ENCODE measurements at regions not wholly inside any gene's neighbourhood (a gene's known extent, or its start where the extent isn't known, plus 50 kb on each side); places are given as distances from the start of the nearest gene placed in this dataset.
"Not testable (repeated sequence)": the region's sequence is repeated elsewhere in the genome, so short reads cannot be mapped to it uniquely, and the experiment has no call there.

- H3K4me3 ChIP-seq (replicated peaks in 1 of 2; ENCODE audit: low read depth in 2 of 2, low read length in 2 of 2): no peak overlapping the region
- TF ChIP-seq CTCF (IDR thresholded peaks at IDR 0.05; ENCODE audit: low read depth, low read length): no peak
- no peak for DNase-seq (ENCODE audit: low read depth in 2 of 2)
Observed at GRCh38 chr2:8558096-8558495, 123.8 kb upstream of the ID2 start.

- no peak for TF ChIP-seq CTCF (IDR thresholded peaks at IDR 0.05; ENCODE audit: low read depth, low read length)
- no peak overlapping the region for H3K4me3 ChIP-seq (replicated peaks in 1 of 2; ENCODE audit: low read depth in 2 of 2, low read length in 2 of 2)
- no peak for DNase-seq (ENCODE audit: low read depth in 2 of 2)
Observed at GRCh38 chr2:8558956-8559355, 122.9 kb upstream of the ID2 start.

GRCh38 chr2:8559805-8560204 is 122.1 kb upstream of the ID2 start:
- no peak for DNase-seq (ENCODE audit: low read depth in 2 of 2)
- no peak for TF ChIP-seq CTCF (IDR thresholded peaks at IDR 0.05; ENCODE audit: low read depth, low read length)
- no peak overlapping the region for H3K4me3 ChIP-seq (replicated peaks in 1 of 2; ENCODE audit: low read depth in 2 of 2, low read length in 2 of 2)

- DNase-seq (ENCODE audit: low read depth in 2 of 2); H3K4me3 ChIP-seq (replicated peaks in 1 of 2; ENCODE audit: low read depth in 2 of 2, low read length in 2 of 2): not testable (repeated sequence)
Observed at GRCh38 chr2:8561692-8562091, 120.2 kb upstream of the ID2 start.

- DNase-seq (ENCODE audit: low read depth in 2 of 2): no peak
- TF ChIP-seq CTCF (IDR thresholded peaks at IDR 0.05; ENCODE audit: low read depth, low read length): no peak
- H3K4me3 ChIP-seq (replicated peaks in 1 of 2; ENCODE audit: low read depth in 2 of 2, low read length in 2 of 2): no peak overlapping the region
Observed at GRCh38 chr2:8563814-8564474, 117.9 kb upstream of the ID2 start.

GRCh38 chr2:8564475-8564874 is 117.4 kb upstream of the ID2 start:
- H3K4me3 ChIP-seq (replicated peaks in 1 of 2; ENCODE audit: low read depth in 2 of 2, low read length in 2 of 2): no peak overlapping the region
- DNase-seq (ENCODE audit: low read depth in 2 of 2): no peak
- no peak for TF ChIP-seq CTCF (IDR thresholded peaks at IDR 0.05; ENCODE audit: low read depth, low read length)

GRCh38 chr2:8565399-8566154 is 116.3 kb upstream of the ID2 start:
- DNase-seq (ENCODE audit: low read depth in 2 of 2): no peak
- H3K4me3 ChIP-seq (replicated peaks in 1 of 2; ENCODE audit: low read depth in 2 of 2, low read length in 2 of 2): no peak overlapping the region
- no peak for TF ChIP-seq CTCF (IDR thresholded peaks at IDR 0.05; ENCODE audit: low read depth, low read length)
